KMS-11 (cell line): ENCODE measurements at regions not wholly inside any gene's neighbourhood (a gene's known extent, or its start where the extent isn't known, plus 50 kb on each side); places are given as distances from the start of the nearest gene placed in this dataset.

Experiments used
- H2AFZ ChIP-seq: fragments of 200-600 bp; sonication (generic); 2 replicates; pipeline ENCODE4 v1.6.1; 2016; ENCODE audit warnings: antibody characterized with exemption, mixed run types, low read depth
- H3K27ac ChIP-seq: fragments of 200-600 bp; sonication (generic); 2 replicates; pipeline ENCODE4 v1.6.1; 2016; ENCODE audit warnings: mild to moderate bottlenecking, mixed run types
- H3K27me3 ChIP-seq: fragments of 200-600 bp; sonication (generic); 2 replicates; pipeline ENCODE4 v1.6.1; 2017; ENCODE audit warnings: mild to moderate bottlenecking, low read depth, mixed run types, moderate library complexity; ENCODE audit not compliant: insufficient read depth
- H3K36me3 ChIP-seq: fragments of 200-600 bp; sonication (generic); 2 replicates; pipeline ENCODE4 v1.6.1; 2017; ENCODE audit warnings: mild to moderate bottlenecking, mixed run types; ENCODE audit not compliant: insufficient read depth
- H3K4me1 ChIP-seq: fragments of 200-600 bp; sonication (generic); 2 replicates; pipeline ENCODE4 v1.6.1; 2016; ENCODE audit warnings: mild to moderate bottlenecking, low read depth, mixed run types; ENCODE audit not compliant: poor library complexity, severe bottlenecking
- H3K4me2 ChIP-seq: fragments of 200-600 bp; sonication (generic); 2 replicates; pipeline ENCODE4 v1.7.0; 2016; ENCODE audit warnings: mild to moderate bottlenecking, mixed run types
- H3K4me3 ChIP-seq: fragments of 200-600 bp; sonication (generic); IDR thresholded peaks from 2 replicates; pipeline ENCODE4 v1.6.1; 2017; ENCODE audit warnings: low read depth, low read length, mixed read lengths; ENCODE audit not compliant: insufficient read depth
- H3K79me2 ChIP-seq: fragments of 200-600 bp; sonication (generic); 2 replicates; pipeline ENCODE4 v1.6.1; 2016; ENCODE audit warnings: low read depth, mixed run types; ENCODE audit not compliant: insufficient read depth
- H3K9ac ChIP-seq: fragments of 200-600 bp; sonication (generic); 2 replicates; pipeline ENCODE4 v1.6.1; 2016; ENCODE audit warnings: mild to moderate bottlenecking, mixed run types
- H4K20me1 ChIP-seq: fragments of 200-600 bp; sonication (generic); 2 replicates; pipeline ENCODE4 v1.6.1; 2016; ENCODE audit warnings: mild to moderate bottlenecking, mixed run types; ENCODE audit not compliant: insufficient read depth
- TF ChIP-seq, protein P1 (sequence below): fragments of 200-600 bp; sonication (generic); conservative IDR thresholded peaks from 2 replicates; pipeline ENCODE4 v1.6.1; 2017; ENCODE audit warnings: low read depth, mild to moderate bottlenecking, antibody characterized with exemption, low read length, moderate library complexity, mixed read lengths

DNA sequence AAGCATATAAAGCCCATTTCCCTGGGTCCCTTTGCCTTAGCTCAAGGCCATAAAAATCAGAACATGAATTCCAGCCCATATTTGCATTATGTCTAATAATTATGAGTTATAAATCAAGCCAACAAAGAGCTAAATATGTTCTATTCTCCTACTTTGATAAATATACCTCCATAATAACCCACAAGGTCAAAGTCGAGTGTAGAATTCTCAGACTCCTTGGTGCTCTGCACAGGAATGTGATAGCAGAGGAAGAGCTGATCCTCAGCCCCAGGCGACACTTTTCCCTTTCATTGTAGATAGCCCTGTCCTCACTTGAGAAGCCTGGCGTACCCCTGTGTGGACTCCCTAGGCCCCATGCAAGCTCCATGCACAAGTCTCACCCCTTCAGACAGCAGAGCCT is 85.6 kb downstream of the CASP3 start:
- no peaks in the 10 kb centered on the region for H3K79me2 ChIP-seq
- no peak overlapping the region for H3K4me2 ChIP-seq
- H3K9ac ChIP-seq, result no peak overlapping the region
- TF ChIP-seq, protein P1, sequence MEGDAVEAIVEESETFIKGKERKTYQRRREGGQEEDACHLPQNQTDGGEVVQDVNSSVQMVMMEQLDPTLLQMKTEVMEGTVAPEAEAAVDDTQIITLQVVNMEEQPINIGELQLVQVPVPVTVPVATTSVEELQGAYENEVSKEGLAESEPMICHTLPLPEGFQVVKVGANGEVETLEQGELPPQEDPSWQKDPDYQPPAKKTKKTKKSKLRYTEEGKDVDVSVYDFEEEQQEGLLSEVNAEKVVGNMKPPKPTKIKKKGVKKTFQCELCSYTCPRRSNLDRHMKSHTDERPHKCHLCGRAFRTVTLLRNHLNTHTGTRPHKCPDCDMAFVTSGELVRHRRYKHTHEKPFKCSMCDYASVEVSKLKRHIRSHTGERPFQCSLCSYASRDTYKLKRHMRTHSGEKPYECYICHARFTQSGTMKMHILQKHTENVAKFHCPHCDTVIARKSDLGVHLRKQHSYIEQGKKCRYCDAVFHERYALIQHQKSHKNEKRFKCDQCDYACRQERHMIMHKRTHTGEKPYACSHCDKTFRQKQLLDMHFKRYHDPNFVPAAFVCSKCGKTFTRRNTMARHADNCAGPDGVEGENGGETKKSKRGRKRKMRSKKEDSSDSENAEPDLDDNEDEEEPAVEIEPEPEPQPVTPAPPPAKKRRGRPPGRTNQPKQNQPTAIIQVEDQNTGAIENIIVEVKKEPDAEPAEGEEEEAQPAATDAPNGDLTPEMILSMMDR, result no peak
- no peaks in the 10 kb centered on the region for H3K36me3 ChIP-seq
- no peak overlapping the region for H2AFZ ChIP-seq
- no peaks in the 10 kb centered on the region for H4K20me1 ChIP-seq
- H3K27me3 ChIP-seq, result no peaks in the 10 kb centered on the region
- H3K4me3 ChIP-seq, result no peak overlapping the region
- H3K27ac ChIP-seq, result no peak overlapping the region
- H3K4me1 ChIP-seq, result no peaks in the 10 kb centered on the region

DNA sequence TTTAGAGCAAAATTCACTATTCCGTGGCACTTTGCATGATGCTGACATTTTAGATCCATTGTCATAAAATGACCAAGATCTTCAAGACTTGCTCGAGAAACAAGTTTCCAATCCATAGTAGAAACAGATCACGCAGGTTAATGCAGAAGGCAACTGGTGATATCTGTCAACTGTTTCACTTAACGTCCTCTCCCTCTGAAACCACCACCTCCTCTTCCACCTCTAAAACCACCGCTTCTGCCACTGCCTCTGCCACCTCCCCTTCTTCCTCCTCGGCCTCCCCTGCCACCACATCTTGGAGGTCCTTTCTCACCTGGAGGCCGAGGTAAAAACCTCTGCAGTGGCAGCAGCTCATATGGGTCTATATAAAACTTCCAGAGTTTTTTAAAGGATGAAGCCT is 84.6 kb upstream of the IRF2 start:
- Histone ChIP-seq H3K4me2 (no peak overlapping the region), H3K9ac (no peak overlapping the region), H3K27me3 (no peaks in the 10 kb centered on the region), H3K4me3 (no peak overlapping the region), H3K27ac (no peak overlapping the region), H3K36me3 (no peaks in the 10 kb centered on the region), H4K20me1 (no peaks in the 10 kb centered on the region), H2AFZ (no peak overlapping the region), H3K79me2 (no peaks in the 10 kb centered on the region), H3K4me1 (no peaks in the 10 kb centered on the region)
- TF ChIP-seq, protein P1, result no peak

DNA sequence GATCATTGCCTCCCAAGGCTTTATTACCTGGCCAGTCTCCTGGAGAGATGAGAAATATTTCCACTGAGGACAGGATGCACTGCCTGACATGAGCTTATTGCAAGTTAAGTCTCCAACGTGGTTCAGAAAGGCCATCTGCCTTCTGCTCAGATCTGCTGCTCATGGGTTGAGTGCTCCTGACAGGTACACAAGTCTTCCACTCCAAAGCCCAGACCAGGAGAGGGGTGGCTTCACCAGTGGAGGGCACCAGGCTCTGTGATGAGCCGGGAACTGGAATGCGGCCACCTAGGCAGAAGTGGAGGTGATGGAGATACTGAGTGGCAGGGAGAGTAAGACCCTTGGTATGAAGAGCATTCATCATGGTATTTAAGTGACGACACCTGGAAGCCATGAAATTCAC is 79.5 kb upstream of the IRF2 start:
- TF ChIP-seq, protein P1, result no peak
- Histone ChIP-seq H3K27ac (no peak overlapping the region), H3K4me3 (no peak overlapping the region), H2AFZ (no peak overlapping the region), H4K20me1 (no peaks in the 10 kb centered on the region), H3K9ac (no peak overlapping the region), H3K4me2 (no peak overlapping the region), H3K4me1 (no peaks in the 10 kb centered on the region), H3K36me3 (no peaks in the 10 kb centered on the region), H3K27me3 (no peaks in the 10 kb centered on the region), H3K79me2 (no peaks in the 10 kb centered on the region)

DNA sequence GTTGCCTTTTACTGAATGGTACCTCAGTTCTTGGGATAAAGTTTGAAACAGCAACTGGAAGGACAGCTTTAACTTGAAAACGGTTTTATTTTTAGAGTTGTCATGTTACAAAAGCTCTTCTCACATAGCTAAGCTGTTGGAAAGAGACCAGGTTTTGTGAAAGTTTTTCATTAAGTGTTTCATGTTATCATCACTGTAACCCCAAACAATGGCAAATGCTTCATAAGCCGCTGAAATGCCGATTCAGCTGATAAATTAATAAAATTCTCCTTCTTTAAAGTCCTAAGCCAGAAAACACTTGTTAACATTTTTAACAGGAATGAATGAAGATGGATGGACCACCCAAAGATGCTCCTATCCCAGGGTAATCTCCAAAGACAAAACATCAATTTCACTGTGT is 76.1 kb upstream of the IRF2 start:
- no peak overlapping the region for H3K4me3 ChIP-seq
- no peaks in the 10 kb centered on the region for H4K20me1 ChIP-seq
- no peak overlapping the region for H3K9ac ChIP-seq
- H3K4me2 ChIP-seq, result no peak overlapping the region
- no peak overlapping the region for H2AFZ ChIP-seq
- H3K4me1 ChIP-seq, result no peaks in the 10 kb centered on the region
- H3K79me2 ChIP-seq, result no peaks in the 10 kb centered on the region
- H3K27me3 ChIP-seq, result no peaks in the 10 kb centered on the region
- TF ChIP-seq, protein P1, result no peak
- H3K27ac ChIP-seq, result no peak overlapping the region
- H3K36me3 ChIP-seq, result no peaks in the 10 kb centered on the region
